H1 (cell line): ENCODE measurements at regions not wholly inside any gene's neighbourhood (a gene's known extent, or its start where the extent isn't known, plus 50 kb on each side); places are given as distances from the start of the nearest gene placed in this dataset.

ENCODE experiments used
- EZH2 ChIP-seq: fragments of 200-600 bp; sonication (generic); IDR thresholded peaks from 2 replicates; pipeline ENCODE4 v1.7.1; 2012; ENCODE audit warnings: low read depth, mild to moderate bottlenecking, moderate library complexity, low read length, inconsistent platforms; ENCODE audit not compliant: severe bottlenecking
- NRF1 ChIP-seq: IDR thresholded peaks from 2 replicates; pipeline ENCODE4 v1.6.1; 2011; ENCODE audit warnings: mild to moderate bottlenecking, low read depth, low read length, improper control_type of control experiment
- POLR2AphosphoS5 ChIP-seq: IDR thresholded peaks from 2 replicates; pipeline ENCODE4 v1.6.1; 2011; ENCODE audit warnings: low read depth, low read length
- RAD21 ChIP-seq, 2 experiments: IDR thresholded peaks in 1 of 2; conservative IDR thresholded peaks in 1 of 2; 2 replicates each; pipeline ENCODE4 v1.6.1; 2011; ENCODE audit warnings: low read depth in 2 of 2, low read length in 2 of 2, improper control_type of control experiment in 1 of 2, inconsistent platforms in 1 of 2, mild to moderate bottlenecking in 1 of 2, moderate library complexity in 1 of 2
- RXRA ChIP-seq: IDR thresholded peaks from 2 replicates; pipeline ENCODE4 v1.6.1; 2011; ENCODE audit warnings: low read depth, mild to moderate bottlenecking, low read length, moderate library complexity; ENCODE audit not compliant: insufficient read depth
- SP1 ChIP-seq: IDR thresholded peaks from 2 replicates; pipeline ENCODE4 v1.6.1; 2011; ENCODE audit warnings: low read depth, low read length
- TF ChIP-seq, protein P1 (sequence below), 3 experiments: IDR thresholded peaks; 1 replicate in 2 of 3; 2 replicates in 1 of 3; pipeline versions ENCODE4 v1.5.1 to v1.6.1; 2011; ENCODE audit warnings: low read length in 3 of 3, mild to moderate bottlenecking in 3 of 3, inconsistent platforms in 2 of 3, low read depth in 1 of 3, moderate library complexity in 1 of 3; ENCODE audit not compliant: insufficient read depth in 1 of 3; ENCODE audit errors: control extremely low read depth in 1 of 3

DNA sequence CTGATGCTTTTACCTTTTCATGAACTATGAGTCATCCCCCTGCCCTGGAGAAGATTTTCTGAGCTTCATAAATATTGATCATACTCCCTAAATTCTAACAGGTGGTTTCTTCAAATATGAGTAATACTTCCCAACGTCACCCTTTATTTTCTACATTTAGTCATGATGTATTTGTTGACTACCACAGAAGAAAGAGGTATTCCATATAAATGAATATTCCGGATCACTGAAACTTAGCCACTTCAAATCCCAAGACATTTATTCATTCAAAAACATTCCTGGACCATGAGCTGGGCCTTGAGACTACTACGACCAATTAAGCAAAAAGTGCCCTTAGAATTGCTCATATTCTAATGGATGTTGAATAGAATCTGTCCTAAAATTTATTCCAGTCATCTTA lies 395.8 kb upstream of the NPVF start:
- TF ChIP-seq, protein P1, sequence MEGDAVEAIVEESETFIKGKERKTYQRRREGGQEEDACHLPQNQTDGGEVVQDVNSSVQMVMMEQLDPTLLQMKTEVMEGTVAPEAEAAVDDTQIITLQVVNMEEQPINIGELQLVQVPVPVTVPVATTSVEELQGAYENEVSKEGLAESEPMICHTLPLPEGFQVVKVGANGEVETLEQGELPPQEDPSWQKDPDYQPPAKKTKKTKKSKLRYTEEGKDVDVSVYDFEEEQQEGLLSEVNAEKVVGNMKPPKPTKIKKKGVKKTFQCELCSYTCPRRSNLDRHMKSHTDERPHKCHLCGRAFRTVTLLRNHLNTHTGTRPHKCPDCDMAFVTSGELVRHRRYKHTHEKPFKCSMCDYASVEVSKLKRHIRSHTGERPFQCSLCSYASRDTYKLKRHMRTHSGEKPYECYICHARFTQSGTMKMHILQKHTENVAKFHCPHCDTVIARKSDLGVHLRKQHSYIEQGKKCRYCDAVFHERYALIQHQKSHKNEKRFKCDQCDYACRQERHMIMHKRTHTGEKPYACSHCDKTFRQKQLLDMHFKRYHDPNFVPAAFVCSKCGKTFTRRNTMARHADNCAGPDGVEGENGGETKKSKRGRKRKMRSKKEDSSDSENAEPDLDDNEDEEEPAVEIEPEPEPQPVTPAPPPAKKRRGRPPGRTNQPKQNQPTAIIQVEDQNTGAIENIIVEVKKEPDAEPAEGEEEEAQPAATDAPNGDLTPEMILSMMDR (IDR thresholded peaks at IDR 0.05; ENCODE audit: control extremely low read depth in 1 of 3, insufficient read depth in 1 of 3, low read depth in 1 of 3, low read length in 3 of 3): no peak
- TF ChIP-seq POLR2AphosphoS5: no peak
- no peak for TF ChIP-seq RXRA
- TF ChIP-seq EZH2: no peak
- no peak for TF ChIP-seq RAD21 (IDR thresholded peaks at IDR 0.05 in 1 of 2, conservative IDR thresholded peaks at IDR 0.05 in 1 of 2; ENCODE audit: low read depth in 2 of 2, low read length in 2 of 2)
- no peak for TF ChIP-seq SP1
- TF ChIP-seq NRF1: no peak
